Fibroblast of upper back skin (primary cell): ENCODE measurements at regions not wholly inside any gene's neighbourhood (a gene's known extent, or its start where the extent isn't known, plus 50 kb on each side); places are given as distances from the start of the nearest gene placed in this dataset.

ENCODE experiments used
- DNase-seq: peaks from one replicate; pipeline ENCODE4 v3.0.0-alpha.2; 2013

DNA sequence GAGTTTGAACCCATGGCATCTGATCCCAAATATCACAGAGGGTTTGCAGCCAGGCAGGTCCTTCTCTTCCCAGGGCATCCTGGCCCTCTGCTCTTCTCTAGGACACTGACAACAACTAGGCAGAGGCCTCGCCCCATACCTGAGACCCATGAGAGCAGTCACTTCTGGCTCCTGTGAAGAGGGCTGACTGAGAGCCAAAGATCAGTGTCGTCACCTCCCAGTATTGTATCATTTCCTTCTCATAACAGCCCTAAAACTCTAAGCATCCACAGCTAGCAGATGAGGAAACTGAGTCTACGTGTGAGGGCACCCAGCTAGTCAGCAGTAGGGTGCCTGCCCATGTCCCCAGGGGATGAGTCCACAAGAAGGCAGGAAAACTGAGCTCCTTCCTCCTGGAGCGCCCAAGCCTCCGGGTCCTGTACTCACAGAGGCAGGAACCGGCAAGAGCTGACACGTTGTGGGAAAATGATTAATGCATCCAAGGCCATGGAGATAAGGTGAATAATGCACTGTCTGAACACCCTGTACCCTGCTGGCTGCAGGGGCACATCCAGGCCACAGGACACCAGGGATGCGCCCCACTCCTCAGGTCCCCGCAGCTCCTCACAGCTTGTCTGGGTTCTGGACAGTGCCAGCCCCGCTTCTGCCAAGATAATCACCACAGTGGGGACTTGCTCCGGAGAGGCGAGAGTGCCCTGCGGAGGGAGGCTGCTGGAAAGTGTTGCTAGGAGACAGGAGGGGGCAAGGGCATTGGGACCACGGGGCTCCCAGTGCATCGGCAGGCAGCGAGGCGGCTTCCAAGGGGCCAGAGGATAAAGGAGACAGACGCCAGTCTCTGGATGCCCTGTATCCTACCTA is 340.0 kb downstream of the NPHP4 start:
- no peak for DNase-seq

DNA sequence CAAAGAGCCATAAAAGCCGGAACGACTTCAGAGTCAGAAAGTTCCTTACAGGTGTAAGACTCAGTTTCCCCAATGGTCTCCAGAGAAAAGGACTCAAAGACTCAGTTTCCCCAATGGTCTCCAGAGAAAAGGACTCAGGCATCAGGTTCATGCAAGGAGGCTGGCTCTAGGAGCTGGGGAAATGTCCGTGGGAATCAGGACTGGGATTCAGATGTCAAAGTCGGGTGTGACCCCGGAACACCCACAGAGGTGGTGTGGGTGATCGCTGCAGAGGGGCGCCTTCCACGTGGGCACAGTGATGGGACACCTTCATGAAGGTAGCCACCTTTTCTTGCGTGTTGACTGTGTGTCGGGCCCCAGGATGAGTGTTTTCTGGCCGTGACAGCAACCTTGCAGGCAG is 340.8 kb downstream of the NPHP4 start:
- no peak for DNase-seq

DNA sequence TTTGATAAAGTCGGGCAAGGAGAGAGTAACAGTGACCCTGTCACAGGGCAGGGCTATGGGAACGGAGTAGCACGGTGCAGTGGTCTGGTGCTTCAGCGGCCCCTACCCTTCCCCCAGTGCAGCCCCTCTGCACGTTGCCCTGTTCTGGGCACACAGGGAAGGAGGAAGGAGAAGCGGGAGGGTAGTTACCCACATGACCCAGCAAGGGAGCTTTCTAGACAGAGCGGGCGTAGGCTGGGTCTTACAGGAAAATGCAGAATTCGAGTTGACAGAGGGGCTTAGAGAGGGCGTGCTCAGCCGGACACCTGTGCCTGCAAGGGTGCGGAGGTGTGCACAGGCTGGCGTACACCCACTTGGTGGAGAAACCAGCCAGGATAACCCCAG is 341.2 kb downstream of the NPHP4 start:
- no peak for DNase-seq

DNA sequence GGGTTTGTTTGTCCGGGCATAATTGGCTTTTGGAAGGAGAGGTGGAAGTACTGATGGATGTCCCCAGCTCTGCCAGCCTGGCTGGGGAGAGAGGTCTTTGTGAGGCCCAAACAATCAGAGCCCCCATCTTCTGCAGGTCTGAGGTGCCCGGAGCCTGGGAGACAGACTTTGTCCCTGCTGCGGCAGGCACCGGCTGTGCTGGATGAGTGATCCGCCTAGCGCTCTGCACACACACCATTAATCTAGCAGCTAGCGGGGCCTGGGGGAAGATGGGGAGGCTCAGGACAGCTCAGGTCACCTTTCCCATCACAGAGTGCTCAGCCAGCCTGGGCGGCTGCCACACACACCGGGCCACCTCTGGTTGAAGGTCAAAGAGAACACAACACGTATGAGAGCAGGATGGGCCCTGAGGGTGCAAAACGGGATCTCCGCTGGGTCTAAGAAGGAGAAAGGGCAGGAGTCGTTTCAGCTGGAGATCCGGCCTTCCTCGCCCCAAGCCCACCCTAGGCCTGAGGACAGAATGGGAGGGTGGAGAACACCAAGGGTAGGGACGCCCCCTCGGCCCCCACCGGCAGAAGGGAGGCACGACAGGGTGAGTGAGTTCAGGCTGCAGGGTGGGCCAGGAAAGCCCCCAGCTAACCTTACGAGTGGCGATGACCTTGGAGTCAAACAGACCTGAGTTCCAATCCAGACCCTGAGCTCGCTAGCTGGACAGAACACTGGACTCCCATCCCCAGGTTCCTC is 341.8 kb downstream of the NPHP4 start:
- DNase-seq, result no peak

DNA sequence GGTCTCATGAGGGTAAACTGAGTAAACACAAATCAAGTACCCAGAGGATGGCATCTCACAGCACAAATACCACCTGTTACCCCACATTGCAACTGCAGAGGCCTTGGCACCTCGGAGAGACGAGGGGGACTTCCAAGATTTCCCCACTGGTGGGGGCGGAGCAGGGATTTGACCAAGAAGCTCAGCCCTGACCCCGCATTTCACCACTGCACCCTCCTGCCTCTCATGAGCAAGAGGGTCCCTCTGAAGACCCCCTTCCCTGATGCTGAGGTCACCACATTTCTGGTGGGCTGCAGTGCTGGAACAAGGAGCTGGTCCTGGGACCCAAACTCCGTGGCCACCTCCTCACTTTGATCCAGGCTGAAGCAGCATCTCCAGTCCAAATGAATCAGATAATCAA is 342.4 kb downstream of the NPHP4 start:
- DNase-seq, result no peak

DNA sequence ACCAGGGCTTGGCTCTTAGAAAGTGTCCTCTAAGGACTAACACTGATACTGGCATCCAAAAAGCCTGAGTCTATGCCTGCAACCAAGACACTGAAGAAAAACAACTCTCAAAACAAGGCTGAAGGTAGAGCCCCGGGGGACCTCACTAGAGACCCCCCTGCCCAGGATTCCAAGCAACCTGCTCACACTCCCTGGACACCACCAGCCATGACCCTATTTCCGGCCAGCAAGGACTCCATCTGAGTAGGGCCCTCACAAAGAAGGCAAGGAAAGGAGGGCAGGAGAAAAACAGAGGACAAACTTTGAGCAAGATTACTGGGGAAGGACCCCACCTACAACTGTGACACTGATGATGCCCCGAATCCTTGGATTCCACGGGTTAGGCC is 343.1 kb downstream of the NPHP4 start:
- no peak for DNase-seq

DNA sequence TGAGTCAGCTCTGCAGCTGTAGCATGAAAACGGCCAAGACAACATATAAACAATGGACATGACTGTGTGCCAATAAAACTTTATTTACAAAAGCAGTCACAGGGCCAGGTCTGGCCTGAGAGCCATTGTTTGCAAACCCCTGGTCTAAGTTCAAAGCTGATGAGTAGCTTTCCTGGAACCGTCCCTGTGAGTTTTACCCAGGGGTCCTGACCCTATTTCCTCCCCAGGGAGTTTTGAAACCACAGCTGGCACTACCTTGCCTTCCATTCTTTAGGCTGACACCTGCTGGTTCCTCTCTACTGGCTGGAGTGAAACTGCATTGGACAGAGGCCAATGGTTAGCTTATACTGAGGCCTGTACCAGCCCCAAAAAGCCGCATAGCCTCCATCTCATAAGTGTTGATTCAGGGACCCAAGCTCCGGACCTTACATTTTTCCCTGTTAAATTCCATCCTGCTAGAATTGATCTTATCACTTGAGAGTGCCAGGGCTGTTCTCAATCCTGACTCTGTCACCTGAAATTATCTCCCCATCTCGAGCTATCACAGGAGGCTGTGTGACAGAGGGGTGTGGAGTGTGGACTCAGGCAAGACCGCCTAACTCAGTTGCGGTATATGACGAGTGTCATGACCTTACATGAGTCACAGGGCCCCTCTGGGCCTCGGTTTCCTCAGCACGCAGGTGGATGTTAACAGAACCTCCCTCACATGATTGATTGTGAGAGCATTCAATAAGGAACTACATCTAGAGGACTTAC is 343.6 kb downstream of the NPHP4 start:
- no peak for DNase-seq

DNA sequence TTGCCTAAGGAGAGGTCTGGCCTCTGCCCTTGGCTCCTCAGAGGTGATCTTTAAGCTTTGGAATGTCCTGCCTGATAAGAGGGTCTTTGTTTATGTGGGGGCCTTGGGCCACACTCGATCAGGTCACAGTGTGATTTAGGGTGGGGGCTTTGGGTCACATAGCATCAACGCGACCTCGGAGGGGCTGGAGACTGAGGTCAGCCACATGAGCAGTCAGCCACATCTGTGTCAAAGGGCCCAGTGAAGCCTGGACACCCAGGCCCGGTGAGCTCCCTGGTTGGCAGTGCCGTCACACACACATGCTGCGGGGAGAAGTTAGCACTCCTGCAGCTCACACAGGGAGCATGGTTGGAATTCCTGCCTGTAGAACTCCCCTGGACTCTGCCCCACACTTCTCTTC is 345.0 kb downstream of the NPHP4 start:
- DNase-seq, result no peak

DNA sequence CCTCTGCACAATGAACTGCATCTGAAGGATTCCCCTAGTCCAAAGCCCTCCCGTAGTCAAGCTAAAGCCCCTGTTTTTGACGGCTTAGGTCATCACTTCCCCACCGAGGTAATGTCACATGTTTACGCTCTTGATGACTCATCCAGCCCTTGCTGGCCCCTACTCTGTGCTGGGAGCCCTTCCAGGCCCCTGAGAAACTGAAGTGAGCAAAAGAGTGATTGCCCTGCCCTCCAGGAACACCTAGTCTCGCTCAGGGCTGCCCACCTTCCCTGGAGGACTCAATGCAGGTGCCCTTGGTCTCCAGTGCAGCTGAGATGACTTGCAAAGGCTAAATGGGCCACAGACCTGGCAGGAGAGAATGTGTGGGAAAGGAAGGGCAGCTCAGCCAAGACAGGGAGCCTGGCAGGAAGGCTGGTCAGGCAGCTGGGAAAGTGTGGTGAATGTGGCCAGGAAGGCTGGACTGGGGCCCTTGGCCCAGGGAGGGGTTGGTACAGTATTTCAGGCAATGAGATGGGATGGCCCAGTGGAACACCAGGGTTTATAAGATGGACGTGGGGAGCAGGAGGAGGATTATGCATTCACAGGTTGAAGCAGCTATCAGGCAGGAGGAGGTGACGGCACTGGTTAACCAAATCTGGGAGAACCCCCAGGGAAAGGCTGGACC is 345.6 kb downstream of the NPHP4 start:
- DNase-seq, result no peak

DNA sequence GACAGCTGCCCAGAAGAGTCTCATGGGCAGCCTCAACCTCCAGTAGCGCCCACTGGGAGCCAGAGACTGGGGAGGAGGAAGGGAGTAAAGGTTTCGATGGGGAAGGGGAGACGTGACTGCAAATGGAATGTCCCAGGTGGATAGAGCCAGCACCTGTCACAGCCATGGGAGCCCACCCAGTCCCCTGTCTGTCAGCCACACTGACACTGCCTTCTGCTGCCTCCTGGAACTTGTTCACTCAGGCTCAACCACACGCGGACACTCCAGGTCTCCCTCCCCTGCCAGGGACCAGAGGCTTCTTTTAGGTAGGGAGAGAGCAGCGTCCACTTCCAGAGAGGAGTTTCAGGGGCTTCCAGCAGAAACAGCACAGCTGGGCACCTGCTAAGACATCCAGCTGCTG is 346.3 kb downstream of the NPHP4 start:
- DNase-seq, result no peak

DNA sequence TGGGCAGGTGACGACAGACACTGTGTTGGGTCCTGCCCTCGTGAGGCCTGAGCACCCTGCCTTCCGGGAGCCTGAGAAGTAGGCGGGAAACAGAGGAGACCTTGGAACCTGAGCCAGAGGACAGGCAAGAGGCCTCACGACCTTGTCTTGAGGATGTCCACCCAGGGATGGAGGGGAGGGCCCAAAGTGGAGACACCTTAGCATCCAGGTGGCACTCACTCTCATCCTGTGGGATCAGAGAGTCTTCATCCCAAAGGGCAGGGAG is 347.2 kb downstream of the NPHP4 start:
- DNase-seq, result no peak

DNA sequence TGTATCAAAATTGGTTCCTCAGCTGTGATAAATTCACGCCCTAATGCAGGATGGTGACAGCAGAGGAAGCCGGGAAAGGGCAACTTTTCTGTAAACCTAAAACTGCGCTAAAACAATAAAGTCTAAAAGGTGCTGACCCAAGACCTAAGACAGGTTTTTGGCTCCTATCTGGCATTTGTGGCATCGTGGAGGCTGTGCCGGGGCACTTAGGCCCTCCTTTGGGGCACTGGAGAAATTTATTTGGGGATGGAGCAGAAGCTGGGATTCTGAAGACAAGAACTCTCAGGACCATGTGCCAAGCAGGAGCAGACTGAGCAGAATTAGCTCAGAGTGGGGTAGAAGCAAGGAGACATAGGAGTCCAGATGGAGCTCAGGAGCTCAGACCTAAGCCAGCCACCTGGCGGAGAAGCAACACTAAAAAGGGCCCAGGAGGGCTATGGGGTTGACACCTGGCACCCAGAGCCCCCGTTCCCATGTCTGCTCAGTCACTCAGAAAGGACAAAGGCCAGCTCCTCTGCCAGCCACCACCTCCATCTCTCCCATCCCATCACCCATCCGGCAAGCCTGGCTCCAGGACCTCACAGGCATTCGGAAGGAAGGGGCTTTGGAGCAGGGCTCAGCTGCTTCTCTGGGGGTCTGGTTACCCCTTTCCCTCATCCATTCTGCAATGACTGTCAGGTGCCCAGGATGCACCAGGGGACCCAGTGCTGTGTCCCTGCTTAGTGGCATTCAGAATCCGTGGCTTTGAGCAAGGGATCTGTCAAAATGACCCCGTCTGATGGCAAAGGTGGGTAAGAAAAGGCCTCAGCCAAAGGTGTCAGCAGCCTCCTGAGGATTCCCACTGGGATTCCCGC is 347.7 kb downstream of the NPHP4 start:
- DNase-seq, result no peak

DNA sequence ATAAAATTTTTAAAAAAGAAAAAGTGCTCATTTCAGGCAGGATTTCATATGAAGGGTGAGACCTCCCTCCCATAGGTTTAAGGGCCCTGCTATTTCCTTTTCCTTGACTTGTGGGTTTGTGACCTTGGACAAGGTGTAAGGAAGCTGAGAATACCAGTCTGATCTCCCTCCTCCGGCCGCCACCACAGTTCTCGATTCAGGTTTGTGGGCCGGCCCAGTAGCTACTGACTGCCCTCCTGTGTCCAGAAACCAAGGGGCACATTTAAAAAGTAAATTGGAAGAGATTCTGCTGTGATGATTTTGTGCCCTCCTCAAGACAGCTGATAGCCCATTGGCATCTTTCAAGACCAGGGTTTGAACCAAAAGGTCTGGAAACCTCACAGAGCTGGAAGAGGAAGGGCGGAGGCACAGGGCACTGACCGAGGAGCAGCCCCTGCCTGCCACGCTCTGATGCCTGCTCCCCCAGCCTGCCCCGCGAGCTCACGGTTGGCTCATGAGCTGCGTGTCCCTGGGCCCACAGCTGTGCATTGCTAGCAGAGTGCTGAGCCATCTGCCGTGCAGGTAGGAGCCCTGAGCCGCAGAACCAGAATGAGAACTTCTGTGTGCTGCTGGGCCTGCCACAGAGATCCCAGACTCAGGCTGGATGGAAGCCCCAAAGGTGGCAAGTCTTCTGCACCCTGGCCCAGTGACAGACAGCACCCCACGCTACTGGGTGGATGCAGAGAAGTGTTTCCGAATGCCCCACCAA is 348.7 kb downstream of the NPHP4 start:
- no peak for DNase-seq

DNA sequence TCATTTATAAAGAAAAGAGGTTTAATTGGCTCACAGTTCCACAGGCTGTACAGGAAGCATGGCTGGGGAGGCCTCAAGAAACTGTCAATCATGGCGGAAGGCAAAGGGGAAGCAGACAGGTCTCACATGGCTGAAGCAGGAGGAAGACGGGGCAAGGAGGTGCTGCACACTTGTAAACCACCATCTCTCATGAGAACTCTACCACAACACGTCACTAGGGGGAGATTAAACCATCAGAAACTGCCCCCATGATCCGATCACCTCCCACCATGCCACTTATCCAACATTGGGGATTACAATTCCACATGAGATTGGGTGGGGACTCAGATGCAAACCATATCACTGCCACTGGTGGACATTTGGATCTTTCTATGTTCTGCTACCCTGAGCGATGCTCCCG is 351.4 kb downstream of the NPHP4 start:
- no peak for DNase-seq

DNA sequence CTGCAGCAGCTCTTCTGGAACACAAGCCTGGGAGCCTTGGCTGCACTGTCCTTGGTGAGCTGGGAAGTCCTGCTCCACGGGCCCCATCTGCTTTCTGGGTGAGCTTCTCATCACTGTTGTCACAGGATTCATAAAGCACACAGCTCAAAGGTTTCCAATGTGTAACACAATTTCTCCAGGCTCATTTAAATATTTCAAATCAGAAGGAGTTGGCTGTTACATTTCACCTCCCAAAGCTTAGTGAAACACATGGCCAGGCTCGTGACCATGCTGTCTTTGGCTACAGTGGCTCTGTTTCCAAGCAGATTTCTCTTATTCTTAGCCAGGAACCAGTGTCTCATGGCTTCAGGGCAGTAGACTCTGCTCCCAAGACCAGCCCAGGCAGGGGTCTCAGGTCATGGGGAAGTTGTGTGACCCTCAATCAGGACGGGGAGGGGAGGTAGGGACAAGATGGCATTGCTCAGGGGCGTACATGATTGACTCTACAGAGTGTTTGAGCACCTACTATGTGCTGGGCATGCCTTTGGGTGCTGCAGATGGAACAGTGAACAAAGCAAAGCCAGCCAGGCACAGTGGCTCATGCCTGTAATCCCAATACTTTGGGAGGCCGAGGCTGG is 353.0 kb downstream of the NPHP4 start:
- no peak for DNase-seq

DNA sequence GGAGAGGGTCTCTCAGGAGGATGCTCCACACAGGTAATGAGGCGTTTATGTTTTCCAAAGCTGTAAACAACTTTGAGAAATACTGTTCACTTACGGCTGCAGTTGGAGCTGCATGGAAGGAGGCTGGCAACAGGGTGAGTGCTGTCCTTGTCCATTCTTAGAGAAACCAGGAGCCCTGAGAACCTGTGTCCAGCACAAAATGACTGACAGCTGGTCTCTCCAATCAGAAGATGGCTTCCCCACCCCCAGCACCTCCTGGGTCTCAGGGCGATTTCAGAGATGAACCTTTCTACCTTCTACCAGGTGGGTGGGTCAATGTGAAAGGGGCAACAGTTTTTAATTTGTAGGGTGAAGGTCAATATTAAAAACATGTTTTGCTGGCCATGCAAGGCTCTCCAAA is 353.6 kb downstream of the NPHP4 start:
- DNase-seq, result no peak

DNA sequence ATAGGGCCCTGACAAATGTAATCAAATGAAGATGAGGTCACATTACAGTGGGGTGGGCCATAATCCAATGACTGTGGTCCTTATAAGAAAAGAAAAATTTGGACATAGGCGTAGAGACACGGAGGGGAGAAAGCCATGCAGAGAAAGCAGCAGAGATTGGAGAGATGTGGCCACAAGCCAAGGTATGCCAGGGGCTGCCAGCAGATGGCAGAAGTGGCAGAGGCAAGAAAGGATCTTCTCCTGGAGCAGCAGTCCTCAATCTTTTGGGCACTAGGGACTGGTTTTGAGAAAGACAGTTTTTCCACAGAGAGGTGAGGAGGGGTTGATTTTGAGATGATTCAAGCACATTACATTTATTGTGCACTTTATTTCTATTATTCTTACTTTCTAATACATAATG is 355.1 kb downstream of the NPHP4 start:
- no peak for DNase-seq

DNA sequence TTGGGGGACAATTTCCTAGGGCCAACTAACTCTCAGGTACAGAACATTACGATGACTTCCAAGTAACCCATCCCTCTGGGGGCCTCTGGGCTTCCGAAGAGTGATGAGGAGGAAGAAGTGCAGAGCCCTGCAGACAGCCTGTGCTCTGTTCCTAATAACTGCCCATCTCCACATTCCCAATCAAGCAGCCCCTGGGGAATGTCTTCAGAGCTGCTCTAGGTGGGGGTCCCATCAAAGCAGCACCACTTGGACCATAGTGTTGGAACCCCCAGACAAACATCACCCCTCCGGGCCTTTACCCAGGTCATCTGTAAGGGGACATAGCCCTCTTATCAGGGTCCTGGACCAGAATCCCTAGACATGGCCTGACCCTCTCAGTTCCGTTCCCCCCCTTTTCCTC is 357.3 kb downstream of the NPHP4 start:
- no peak for DNase-seq

DNA sequence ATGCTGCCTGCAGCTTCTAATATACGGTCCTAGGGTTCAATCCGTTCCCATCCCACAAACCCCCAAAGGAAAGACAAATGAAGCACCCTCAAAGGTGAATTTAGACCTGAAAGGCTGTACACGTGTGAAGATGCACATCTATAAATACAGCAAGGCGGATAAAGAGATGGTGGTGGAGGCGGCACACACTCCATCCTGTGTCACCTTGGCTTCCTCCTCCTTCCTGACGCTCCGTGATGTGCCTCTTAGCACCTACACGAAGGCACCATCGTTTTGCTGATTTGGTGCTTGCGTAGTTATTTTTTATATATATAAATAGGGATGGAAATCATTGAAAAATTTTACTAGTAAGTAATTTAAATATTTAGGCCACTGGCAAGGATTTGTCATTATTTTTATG is 359.4 kb downstream of the NPHP4 start:
- DNase-seq, result no peak

DNA sequence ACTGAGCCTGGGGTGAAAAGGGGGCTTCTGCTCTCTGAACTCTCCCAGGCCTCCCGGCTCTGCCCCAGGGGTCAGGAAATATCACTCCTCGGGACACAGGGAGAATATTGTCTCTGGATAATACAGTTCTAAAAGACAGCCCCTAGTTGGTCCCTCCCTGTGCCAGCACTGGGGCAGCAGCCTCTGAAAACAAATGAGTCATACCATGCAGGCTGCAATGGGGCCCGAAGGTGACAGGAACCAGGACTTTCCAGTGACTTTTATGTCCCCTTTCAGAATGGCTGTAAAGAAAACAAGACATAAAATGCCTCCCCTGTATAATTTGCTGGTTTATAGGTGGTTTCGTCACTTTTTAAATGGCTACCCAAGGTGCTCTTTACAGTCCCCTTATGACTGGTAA is 360.0 kb downstream of the NPHP4 start:
- no peak for DNase-seq

DNA sequence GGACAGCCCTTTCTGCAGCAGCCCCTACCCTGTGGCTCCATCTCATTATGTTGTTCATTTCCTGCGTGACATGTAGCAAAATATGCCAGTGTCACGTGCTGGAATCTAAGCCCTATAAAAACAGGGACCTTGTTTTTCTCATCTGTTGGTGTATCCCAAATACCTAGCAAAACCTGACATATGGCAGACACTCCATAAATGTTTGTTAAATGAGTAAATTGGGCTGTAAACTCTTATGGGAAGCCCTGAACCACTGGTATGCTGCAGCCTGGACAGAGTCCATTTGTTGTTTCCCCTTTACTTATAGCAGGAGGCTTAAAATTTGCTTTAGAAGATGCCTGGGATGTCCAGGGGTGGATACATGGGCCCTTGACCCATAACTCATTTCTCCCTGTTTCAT is 363.8 kb downstream of the NPHP4 start:
- no peak for DNase-seq
